HG03060 (cell line): ENCODE measurements at regions not wholly inside any gene's neighbourhood (a gene's known extent, or its start where the extent isn't known, plus 50 kb on each side); places are given as distances from the start of the nearest gene placed in this dataset.
"Not testable (repeated sequence)": the region's sequence is repeated elsewhere in the genome, so short reads cannot be mapped to it uniquely, and the experiment has no call there.

Experiments used
- ATAC-seq: cut with Tn5 transposase; IDR thresholded peaks from one replicate; pipeline ENCODE4 v1.9.1; 2021; ENCODE audit warnings: low read depth, moderate number of reproducible peaks; ENCODE audit not compliant: unreplicated experiment

DNA sequence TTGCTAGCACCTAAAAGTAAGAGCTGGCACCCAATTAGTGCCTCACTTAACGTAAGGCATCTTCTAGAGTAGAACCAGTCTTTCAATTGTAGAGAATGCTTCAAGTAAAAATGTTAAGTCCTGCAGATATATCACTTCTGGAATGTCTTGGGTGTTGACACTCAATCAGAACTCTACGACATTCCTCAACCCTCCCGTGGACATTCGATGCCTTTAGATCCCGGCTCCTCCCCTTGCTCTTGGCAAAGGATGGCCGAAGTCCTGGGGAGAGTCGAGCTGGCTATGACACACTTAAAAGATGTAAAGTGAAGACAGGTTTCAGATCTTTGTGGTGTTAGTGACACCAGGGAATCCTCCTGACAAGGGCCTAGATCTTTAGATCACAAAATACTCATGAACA, 87.5 kb upstream of the ERCC6L2 start:
- no peak for ATAC-seq

DNA sequence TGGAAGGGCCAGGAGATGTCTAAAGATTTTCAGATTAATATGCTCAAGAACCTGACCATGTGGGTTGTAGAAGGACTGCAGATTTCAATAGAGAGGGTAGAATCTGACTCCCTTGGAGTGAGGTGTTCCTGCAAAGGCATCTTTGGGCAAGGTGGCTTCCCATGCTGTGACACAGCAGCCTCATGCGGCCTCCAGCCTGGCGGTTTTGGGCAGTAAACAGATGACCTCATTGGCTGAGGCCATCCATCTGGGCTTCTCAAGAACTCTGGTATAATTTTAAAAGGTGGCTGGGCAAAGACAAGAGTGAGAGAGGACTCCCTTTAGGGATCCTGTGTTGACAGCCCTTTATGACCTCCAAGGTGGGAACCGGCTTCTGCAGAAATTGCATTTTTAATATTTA, 90.3 kb upstream of the ERCC6L2 start:
- no peak for ATAC-seq

DNA sequence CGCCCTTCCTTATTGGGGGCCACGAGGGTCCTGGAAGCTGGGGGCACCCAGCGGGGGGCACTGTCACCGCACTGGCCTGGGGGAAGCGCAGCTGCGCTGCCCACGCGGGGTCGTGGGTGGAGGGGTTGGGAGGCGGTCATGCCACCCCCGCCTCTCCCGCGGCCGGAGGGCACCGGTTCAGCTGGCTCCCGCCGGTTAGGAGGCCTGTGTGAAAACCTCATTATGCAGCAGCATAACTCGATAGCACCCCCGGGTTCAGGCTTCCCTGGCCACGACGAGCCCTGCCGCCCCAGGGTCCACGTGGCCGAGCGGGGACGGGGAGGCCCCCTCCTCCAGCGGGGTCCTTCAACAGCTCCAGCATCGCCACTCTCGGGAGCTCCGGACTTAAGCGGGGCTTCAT, 91.2 kb upstream of the ERCC6L2 start:
- no peak for ATAC-seq

DNA sequence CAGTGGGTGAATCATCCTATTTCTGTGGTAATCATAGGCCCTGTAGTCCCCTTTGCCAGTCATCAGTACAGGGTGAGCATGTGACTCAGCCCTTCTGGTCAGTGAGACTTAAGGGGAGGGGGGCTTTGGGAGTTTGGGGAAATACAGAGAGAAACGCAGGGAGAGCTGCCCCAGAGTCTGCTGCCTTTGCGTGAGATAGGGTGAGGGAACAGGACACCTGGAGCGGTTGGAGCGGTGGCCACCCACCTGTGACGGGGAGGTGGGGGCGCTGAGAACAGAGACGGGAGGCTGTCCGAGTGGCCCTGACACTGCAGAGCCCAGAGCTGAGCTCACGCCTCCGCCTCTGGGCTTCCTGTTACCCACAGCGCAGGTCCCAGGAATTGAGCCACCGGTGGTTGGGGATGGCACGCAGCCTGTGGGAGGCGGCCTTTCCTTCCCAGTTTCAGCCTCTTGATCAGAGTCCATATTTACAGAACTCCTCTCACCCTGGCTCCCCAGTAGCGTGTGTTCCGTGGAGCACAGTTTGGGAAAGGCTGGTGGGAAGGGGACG, 92.0 kb upstream of the ERCC6L2 start:
- no peak for ATAC-seq

DNA sequence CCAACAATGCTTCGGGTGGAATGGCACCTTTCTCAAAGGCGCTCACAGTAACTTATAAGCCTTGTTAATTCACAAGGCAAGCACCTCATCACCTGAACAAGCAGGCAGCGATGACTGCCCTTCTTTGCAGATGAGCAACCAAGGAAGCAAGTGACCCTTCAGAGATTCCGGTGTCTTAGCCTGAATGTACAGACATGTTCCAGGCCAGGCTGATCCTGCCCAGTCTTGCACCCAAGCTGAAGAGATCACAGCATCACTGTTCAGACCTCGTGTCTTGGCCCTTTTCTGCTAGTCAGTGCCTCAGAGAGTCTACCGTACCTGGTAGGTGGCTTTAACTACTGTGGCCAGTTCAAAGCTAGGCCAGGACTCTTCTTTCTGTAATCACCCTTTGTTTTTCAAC, 94.7 kb upstream of the ERCC6L2 start:
- no peak for ATAC-seq

- ATAC-seq = no peak
These were observed 95.4 kb upstream of the ERCC6L2 start for GRCh38 chr9:95780121-95780520.

- ATAC-seq = not testable (repeated sequence)
These were observed 95.9 kb upstream of the ERCC6L2 start for GRCh38 chr9:95779597-95779996.

- ATAC-seq = no peak
These were observed 96.5 kb upstream of the ERCC6L2 start for GRCh38 chr9:95778957-95779356.

DNA sequence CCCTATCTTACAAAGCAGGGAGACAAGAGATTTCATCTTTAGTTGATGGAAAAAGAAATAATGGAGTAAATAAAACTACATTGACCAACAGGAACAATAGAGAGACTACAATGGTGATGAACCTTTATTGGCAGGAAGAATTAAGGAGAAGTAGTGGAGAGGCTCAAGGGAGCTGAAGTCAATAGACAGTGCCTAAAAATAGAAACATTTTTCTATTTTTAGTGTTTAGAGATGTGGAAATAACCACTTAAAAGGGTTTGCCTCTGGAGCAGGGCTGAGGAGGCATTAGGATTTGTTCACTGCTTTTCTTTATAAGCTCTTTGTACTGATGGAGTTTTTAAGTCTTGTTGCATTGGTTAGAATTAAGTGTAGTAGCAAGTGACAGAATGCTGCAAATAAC, 98.4 kb upstream of the ERCC6L2 start:
- no peak for ATAC-seq

- ATAC-seq = no peak
These were observed 99.3 kb upstream of the ERCC6L2 start for GRCh38 chr9:95776176-95776575.

DNA sequence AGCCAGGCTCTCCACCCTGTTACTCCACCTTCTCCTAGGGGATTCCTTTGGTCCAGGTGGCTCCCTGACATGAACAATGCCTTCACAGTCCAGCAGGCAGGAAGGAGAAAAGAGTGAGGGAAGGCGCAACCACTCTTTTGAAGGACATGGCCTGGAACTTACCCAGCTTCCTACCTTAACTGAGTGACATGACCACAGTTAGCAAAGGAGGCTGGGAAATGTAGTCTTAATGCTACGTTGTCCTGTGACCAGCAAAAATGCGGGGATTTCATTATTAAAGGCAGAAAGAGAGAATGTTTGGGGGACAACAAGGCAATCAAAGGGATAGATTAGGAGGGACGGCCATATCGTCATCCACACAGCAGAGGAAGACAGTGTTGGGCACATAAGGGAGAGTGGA, 100.3 kb upstream of the ERCC6L2 start:
- no peak for ATAC-seq

GRCh38 chr9:95773053-95773418, 102.5 kb upstream of the ERCC6L2 start:
- ATAC-seq = no peak

DNA sequence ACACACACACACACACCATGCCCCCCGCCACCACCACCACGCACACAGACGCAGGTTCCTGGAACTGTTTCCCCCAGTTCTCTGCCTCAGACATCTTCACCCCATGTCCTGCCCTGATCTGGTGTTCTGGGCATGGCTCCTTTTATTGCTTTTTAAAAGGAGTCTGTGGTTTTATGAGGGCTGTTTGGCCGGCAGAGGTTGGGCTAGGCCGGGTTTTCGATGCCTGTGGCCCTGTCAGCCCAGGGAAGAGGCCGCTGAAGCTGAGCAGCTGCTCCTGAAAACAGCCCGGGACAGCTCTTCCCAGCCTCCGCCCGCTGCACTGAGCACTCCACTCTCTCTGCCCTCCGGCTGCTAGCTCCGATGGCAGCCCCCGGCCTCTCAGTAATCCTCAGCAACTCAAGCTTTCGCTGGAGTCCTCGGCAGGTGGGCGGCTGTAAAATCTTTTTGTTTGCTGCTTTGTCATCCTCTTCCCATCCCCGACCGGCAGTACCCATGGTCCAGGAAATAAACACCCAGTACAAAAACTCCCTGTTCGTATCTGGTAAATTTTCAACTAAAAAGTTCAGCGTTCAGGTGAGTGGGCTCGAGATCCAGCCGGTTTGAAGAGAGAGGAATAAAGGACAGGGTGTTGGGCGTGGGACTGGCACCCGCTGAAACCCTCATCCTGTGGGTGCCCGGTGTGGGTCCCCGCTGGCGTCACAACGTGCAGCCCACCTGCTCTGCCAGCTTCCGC, 103.0 kb upstream of the ERCC6L2 start:
- no peak for ATAC-seq

DNA sequence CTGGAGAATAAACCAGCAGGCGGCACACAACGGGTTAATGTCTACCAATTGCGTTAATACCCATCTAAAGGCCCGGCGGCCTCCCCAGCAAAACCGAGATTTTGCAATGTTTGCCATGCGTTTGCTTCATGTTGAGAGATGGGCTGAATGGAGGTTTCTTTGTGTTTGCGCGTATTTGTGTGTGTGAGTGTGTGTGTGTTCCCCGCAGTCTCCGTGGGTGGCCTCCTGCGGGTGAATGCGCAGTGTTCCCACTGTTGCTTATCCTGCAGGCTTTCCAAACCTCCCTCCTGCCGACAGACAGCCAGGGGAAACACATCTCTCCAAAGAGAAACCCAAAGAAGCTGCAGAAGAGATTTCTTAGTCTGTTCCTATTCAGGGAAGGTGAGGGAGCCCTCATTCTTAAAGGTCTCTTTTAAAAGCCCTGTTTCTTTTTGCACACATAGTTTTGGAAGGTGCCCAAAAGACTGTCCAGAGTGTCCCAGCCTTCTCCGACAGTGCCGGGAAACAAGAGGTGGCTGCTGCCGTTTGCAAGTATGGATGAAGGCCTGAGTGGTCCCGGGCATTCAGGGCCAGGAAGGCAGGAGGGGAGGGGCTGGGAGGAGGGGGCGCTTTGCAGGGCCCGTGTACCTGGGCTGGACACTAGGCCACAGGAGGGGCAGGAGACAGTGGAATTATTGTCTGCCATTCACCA, 103.8 kb upstream of the ERCC6L2 start:
- ATAC-seq = no peak

DNA sequence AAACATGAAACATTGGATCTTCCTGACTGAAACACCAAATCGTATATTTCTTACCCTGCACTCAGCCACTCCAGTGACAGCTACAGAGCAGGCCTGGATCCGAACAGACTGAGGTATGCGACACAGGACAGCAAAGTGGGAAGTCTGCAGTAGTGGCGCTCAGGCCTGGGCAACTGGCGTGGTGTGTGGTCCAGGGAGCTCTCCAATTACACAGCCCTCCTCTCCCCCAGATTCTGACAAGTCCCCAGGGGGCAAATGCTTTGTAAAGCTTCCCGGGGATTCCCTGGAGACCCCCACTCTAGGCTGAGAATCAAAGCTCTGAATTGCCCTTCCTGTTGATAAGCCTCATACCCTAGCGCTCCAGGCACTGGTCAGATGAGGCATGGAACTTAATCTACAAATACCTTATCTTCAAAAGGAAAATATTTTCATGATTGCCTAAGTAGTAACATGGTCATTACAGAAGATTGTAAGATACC, 104.8 kb upstream of the ERCC6L2 start:
- no peak for ATAC-seq

- no peak for ATAC-seq
These were observed 105.5 kb upstream of the ERCC6L2 start for GRCh38 chr9:95769909-95770433.

DNA sequence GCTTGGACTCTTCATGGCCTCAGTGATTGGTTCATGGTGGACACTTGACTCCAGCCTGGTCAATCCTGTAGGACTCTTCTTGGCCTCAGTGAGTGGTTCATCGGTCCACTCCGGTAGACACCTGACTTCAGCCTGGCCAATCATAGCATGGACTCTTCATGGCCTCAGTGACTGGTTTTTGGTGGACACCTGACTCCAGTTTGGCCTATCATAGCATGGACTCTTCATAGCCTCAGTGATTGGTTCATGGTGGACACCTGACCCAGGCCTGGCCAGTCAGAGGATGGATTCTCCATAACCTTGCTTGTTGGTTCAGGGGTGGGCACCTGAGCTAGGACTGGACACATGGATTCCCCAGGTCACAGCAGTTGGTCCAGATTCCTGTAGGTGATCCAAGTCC, 106.0 kb upstream of the ERCC6L2 start:
- no peak for ATAC-seq

- ATAC-seq = no peak
These were observed 108.6 kb upstream of the ERCC6L2 start for GRCh38 chr9:95766906-95767305.

DNA sequence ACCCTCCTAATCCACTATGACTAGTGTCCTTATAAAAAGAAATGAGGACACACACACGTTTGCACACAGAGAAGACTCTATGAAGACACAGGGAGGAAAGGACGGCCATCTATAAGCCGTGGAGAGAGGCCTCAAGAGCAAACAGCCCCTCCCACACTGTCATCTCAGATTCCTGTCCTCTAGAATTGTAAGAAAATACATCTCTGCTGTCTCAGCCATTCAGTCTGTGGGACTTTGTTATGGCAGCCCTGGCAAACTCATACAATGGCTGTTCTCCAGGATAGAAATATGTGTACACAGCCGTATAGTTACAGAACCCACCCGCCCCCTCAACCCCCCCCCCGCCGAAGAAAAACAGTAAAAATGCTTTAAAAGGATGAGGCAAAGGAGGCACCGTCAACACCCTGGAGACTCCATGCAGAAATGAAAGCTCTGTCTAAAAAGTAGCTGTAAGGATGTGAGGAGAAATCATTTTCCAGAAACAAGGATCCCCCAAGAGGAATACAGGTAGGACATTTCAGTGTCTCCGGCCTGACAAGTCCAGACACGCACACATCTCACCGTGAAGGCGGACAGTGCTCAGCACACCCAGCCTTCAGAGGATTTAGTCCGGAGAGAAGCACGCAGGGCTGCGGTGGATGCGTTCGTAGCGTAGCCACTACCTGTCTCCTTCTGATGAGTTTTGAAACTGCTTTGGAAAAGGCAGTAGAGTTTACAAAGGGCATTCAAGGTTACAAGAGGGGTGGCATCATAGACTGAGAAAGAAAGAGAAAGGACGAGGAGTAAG, 110.8 kb upstream of the ERCC6L2 start:
- ATAC-seq = no peak

GRCh38 chr9:95763983-95764382, 111.5 kb upstream of the ERCC6L2 start:
- no peak for ATAC-seq

GRCh38 chr9:95763006-95763405, 112.5 kb upstream of the ERCC6L2 start:
- no peak for ATAC-seq
